ENCODE measurements at regions not wholly inside any gene's neighbourhood (a gene's known extent, or its start where the extent isn't known, plus 50 kb on each side); places are given as distances from the start of the nearest gene placed in this dataset.
"Not testable (repeated sequence)": the region's sequence is repeated elsewhere in the genome, so short reads cannot be mapped to it uniquely, and the experiment has no call there.

DNA sequence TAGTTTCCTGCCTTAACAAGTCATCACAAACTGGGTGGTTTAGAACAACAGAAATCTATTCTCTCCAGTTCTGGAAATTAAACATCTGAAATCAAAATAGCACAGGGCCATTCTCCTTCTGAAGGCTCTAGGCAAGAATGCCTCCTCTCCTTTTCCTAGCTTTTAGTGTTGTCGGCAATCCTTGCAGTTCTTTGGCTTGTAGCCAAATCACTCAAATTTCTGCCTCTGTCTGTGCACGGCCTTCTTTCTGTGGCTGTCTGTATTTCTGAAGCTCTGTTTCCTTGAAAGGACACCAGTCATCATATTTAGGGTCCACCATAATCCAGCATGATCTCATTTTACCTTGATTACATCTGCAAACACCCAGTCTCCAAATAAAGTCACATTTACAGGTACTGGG is 795.5 kb downstream of the METTL15 start:
- no peak for DNase-seq
- H3K4me3 Mint-ChIP-seq (ENCODE audit: unreplicated experiment): no peak overlapping the region
- no peaks in the 10 kb centered on the region for H3K4me1 Mint-ChIP-seq (ENCODE audit: low read depth, unreplicated experiment)
- TF ChIP-seq, protein P1, sequence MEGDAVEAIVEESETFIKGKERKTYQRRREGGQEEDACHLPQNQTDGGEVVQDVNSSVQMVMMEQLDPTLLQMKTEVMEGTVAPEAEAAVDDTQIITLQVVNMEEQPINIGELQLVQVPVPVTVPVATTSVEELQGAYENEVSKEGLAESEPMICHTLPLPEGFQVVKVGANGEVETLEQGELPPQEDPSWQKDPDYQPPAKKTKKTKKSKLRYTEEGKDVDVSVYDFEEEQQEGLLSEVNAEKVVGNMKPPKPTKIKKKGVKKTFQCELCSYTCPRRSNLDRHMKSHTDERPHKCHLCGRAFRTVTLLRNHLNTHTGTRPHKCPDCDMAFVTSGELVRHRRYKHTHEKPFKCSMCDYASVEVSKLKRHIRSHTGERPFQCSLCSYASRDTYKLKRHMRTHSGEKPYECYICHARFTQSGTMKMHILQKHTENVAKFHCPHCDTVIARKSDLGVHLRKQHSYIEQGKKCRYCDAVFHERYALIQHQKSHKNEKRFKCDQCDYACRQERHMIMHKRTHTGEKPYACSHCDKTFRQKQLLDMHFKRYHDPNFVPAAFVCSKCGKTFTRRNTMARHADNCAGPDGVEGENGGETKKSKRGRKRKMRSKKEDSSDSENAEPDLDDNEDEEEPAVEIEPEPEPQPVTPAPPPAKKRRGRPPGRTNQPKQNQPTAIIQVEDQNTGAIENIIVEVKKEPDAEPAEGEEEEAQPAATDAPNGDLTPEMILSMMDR (IDR thresholded peaks at IDR 0.05; ENCODE audit: partially characterized antibody, unreplicated experiment): no peak
- no peaks in the 10 kb centered on the region for H3K27me3 Mint-ChIP-seq (ENCODE audit: unreplicated experiment)
- H3K27ac Mint-ChIP-seq (ENCODE audit: unreplicated experiment): no peak overlapping the region
- no peaks in the 10 kb centered on the region for H3K36me3 Mint-ChIP-seq (ENCODE audit: unreplicated experiment)
- no peaks in the 10 kb centered on the region for H3K9me3 Mint-ChIP-seq (ENCODE audit: unreplicated experiment)

DNA sequence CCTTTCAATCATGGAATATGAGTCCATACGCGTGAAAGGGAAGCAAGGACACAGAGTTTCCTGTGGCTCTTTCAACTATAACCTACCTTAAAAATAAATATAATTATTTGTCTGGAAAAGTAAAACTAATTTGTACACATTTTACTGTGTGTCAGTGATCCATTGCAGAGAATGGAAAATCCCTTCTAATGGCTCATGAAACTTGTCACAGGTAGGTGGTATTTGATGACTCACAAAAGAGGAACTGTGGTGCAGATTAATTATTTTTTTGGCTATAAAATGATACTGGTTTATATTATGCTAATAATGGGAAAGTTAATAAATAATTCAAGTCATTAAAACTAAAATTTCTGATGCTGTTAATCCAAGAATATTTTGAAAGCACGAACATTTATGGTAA is 792.2 kb downstream of the METTL15 start:
- no peaks in the 10 kb centered on the region for H3K27me3 Mint-ChIP-seq (ENCODE audit: unreplicated experiment)

DNA sequence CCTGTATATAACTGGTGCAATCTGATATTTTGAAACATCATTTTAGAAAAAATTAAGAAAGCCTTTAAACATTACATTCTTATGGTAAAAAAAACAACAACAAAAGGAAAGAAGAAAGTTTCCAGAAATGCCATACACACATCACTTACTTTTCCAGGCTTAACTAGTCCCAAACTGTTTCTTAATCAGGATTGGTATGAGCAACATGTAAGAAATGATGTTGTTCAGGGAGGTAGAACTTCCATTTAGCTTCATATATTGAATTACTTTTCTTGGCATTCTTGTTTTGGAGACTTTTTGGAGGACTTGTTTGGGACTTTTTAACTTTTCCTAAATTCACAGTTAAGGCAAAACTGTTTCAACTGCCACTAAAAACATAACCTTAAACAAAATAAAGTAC is 791.5 kb downstream of the METTL15 start:
- DNase-seq: no peak
- H3K36me3 Mint-ChIP-seq (ENCODE audit: unreplicated experiment): no peaks in the 10 kb centered on the region
- H3K27ac Mint-ChIP-seq (ENCODE audit: unreplicated experiment): no peak overlapping the region
- H3K9me3 Mint-ChIP-seq (ENCODE audit: unreplicated experiment): no peaks in the 10 kb centered on the region
- H3K4me1 Mint-ChIP-seq (ENCODE audit: low read depth, unreplicated experiment): no peaks in the 10 kb centered on the region
- H3K4me3 Mint-ChIP-seq (ENCODE audit: unreplicated experiment): no peak overlapping the region
- no peaks in the 10 kb centered on the region for H3K27me3 Mint-ChIP-seq (ENCODE audit: unreplicated experiment)
- TF ChIP-seq, protein P1 (IDR thresholded peaks at IDR 0.05; ENCODE audit: partially characterized antibody, unreplicated experiment): no peak

More for the DNA sequence above, 792.2 kb downstream of the METTL15 start:
- no peaks in the 10 kb centered on the region for H3K4me1 Mint-ChIP-seq (ENCODE audit: low read depth, unreplicated experiment)
- no peaks in the 10 kb centered on the region for H3K36me3 Mint-ChIP-seq (ENCODE audit: unreplicated experiment)
- H3K4me3 Mint-ChIP-seq (ENCODE audit: unreplicated experiment): no peak overlapping the region
- TF ChIP-seq, protein P1 (IDR thresholded peaks at IDR 0.05; ENCODE audit: partially characterized antibody, unreplicated experiment): no peak
- no peaks in the 10 kb centered on the region for H3K9me3 Mint-ChIP-seq (ENCODE audit: unreplicated experiment)
- H3K27ac Mint-ChIP-seq (ENCODE audit: unreplicated experiment): no peak overlapping the region
- DNase-seq: no peak

DNA sequence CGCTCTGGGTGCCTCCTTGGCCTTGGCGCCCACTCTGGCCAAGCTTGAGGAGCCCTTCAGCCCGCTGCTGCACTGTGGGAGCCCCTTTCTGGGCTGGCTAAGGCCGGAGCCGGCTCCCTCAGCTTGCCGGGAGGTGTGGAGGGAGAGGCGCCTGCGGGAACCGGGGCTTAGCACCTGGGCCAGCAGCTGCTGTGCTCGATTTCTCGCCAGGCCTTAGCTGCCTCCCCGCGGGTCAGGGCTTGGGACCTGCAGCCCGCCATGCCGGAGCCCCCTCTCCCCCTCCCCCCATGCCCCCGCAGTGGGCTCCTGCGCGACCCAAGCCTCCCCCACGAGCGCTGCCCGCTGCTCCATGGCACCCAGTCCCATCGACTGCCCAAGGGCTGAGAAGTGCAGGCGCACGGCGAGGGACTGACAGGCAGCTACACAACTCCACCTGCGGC is 782.4 kb downstream of the METTL15 start:
- not testable (repeated sequence) for H3K4me1 Mint-ChIP-seq (ENCODE audit: low read depth, unreplicated experiment); H3K27me3 Mint-ChIP-seq (ENCODE audit: unreplicated experiment); H3K4me3 Mint-ChIP-seq (ENCODE audit: unreplicated experiment); DNase-seq; H3K27ac Mint-ChIP-seq (ENCODE audit: unreplicated experiment); H3K9me3 Mint-ChIP-seq (ENCODE audit: unreplicated experiment); H3K36me3 Mint-ChIP-seq (ENCODE audit: unreplicated experiment)

DNA sequence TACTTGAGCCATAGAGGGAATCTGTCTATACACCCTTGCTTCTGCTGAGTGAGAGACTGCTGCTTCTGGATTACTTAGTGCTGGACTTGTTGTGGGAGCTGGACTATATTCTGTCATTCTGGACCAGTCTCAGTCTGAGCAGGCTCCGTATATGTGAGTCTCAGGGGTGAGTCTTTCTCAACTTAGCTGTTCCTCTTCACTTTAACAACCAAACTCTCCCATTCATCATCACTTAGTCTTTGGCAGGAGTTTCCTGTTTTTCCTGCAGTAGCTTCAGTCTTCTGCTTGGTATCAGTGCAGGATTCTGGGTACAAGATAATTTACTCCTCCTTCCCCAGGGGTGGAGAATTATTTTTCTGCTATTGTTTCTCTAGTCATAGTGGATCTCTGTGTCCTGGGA is 779.5 kb downstream of the METTL15 start:
- peaks cover 9% of the 10 kb centered on the region for H3K36me3 Mint-ChIP-seq (ENCODE audit: unreplicated experiment)
- H3K27ac Mint-ChIP-seq (ENCODE audit: unreplicated experiment): no peak overlapping the region
- no peaks in the 10 kb centered on the region for H3K27me3 Mint-ChIP-seq (ENCODE audit: unreplicated experiment)
- TF ChIP-seq, protein P1 (IDR thresholded peaks at IDR 0.05; ENCODE audit: partially characterized antibody, unreplicated experiment): no peak
- no peak for DNase-seq
- H3K4me1 Mint-ChIP-seq (ENCODE audit: low read depth, unreplicated experiment): no peaks in the 10 kb centered on the region
- H3K4me3 Mint-ChIP-seq (ENCODE audit: unreplicated experiment): no peak overlapping the region
- H3K9me3 Mint-ChIP-seq (ENCODE audit: unreplicated experiment): no peaks in the 10 kb centered on the region

DNA sequence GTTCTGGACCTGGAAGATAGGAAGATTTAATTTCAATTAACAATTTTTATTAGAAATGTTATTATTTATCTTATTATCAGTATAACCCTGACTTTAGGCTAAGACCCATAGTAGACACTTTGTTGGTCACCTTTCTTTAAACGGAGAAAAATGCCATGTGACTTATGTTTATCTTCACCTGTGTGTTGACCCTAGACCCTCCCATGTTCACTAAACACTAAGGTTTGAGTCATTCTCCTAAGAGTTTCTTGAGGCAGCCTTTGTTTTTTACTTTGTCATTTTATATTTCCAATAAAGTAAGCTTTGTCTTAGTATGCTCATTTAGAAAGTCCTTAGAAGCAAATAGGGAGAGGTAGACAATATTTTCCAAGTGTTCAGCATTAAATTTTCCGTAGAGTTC is 771.7 kb downstream of the METTL15 start:
- TF ChIP-seq, protein P1 (IDR thresholded peaks at IDR 0.05; ENCODE audit: partially characterized antibody, unreplicated experiment): no peak
- no peaks in the 10 kb centered on the region for H3K4me1 Mint-ChIP-seq (ENCODE audit: low read depth, unreplicated experiment)
- DNase-seq: no peak
- no peaks in the 10 kb centered on the region for H3K9me3 Mint-ChIP-seq (ENCODE audit: unreplicated experiment)
- H3K4me3 Mint-ChIP-seq (ENCODE audit: unreplicated experiment): no peak overlapping the region
- no peaks in the 10 kb centered on the region for H3K36me3 Mint-ChIP-seq (ENCODE audit: unreplicated experiment)
- no peaks in the 10 kb centered on the region for H3K27me3 Mint-ChIP-seq (ENCODE audit: unreplicated experiment)
- H3K27ac Mint-ChIP-seq (ENCODE audit: unreplicated experiment): no peak overlapping the region

Measured in glutamatergic neuron (in vitro differentiated cells).